GM23338 (cell line): ENCODE measurements at regions not wholly inside any gene's neighbourhood (a gene's known extent, or its start where the extent isn't known, plus 50 kb on each side); places are given as distances from the start of the nearest gene placed in this dataset.

Experiments used
- ATAC-seq: fragments of 200-7000 bp; cut with Tn5 transposase; 3 replicates; pipeline ENCODE4 v1.9.1; 2020
- DNase-seq: peaks from one replicate; pipeline ENCODE4 v3.0.0-alpha.2; 2015; ENCODE audit warnings: low spot score
- H2AFZ ChIP-seq: fragments of 200-600 bp; sonication (generic); 2 replicates; pipeline ENCODE4 v1.8.0; 2016; ENCODE audit warnings: antibody characterized with exemption, mild to moderate bottlenecking, moderate library complexity
- H3F3A ChIP-seq: fragments of 200-600 bp; sonication (generic); replicated peaks from 2 replicates; pipeline ENCODE4 v1.8.0; 2017; ENCODE audit warnings: antibody characterized with exemption, mixed run types, low read depth
- H3K27ac ChIP-seq: fragments of 200-600 bp; sonication (generic); 2 replicates; pipeline ENCODE4 v1.6.1; 2016; ENCODE audit warnings: low read depth
- H3K27me3 ChIP-seq: fragments of 200-600 bp; sonication (generic); 2 replicates; pipeline ENCODE4 v1.8.0; 2016; ENCODE audit warnings: mild to moderate bottlenecking, mixed run types, moderate library complexity; ENCODE audit not compliant: insufficient read depth
- H3K36me3 ChIP-seq: fragments of 200-600 bp; sonication (generic); 2 replicates; pipeline ENCODE4 v1.8.0; 2016; ENCODE audit warnings: mild to moderate bottlenecking; ENCODE audit not compliant: insufficient read depth
- H3K4me1 ChIP-seq: fragments of 200-600 bp; sonication (generic); 2 replicates; pipeline ENCODE4 v1.8.0; 2016; ENCODE audit warnings: mild to moderate bottlenecking, moderate library complexity; ENCODE audit not compliant: insufficient read depth
- H3K4me2 ChIP-seq: fragments of 200-600 bp; sonication (generic); 2 replicates; pipeline ENCODE4 v1.7.1; 2017; ENCODE audit warnings: mixed run types
- H3K4me3 ChIP-seq: fragments of 200-600 bp; sonication (generic); 2 replicates; pipeline ENCODE4 v1.6.1; 2016; ENCODE audit warnings: mixed run types
- H3K79me2 ChIP-seq: fragments of 200-600 bp; sonication (generic); replicated peaks from 2 replicates; pipeline ENCODE4 v1.8.0; 2017; ENCODE audit warnings: mild to moderate bottlenecking; ENCODE audit not compliant: insufficient read depth
- H3K9me2 ChIP-seq: fragments of 200-600 bp; sonication (generic); 2 replicates; pipeline ENCODE4 v1.8.0; 2017; ENCODE audit not compliant: insufficient read depth
- H4K20me1 ChIP-seq: fragments of 200-600 bp; sonication (generic); replicated peaks from 2 replicates; pipeline ENCODE4 v1.8.0; 2017; ENCODE audit warnings: mild to moderate bottlenecking; ENCODE audit not compliant: insufficient read depth
- H3K27ac Mint-ChIP-seq: 2 replicates; pipeline ENCODE4 v1.8.0; 2020; ENCODE audit warnings: inconsistent platforms, mild to moderate bottlenecking, moderate library complexity, mixed read lengths
- H3K27me3 Mint-ChIP-seq: 3 replicates; pipeline ENCODE4 v1.8.0; 2022; ENCODE audit warnings: low read depth, mild to moderate bottlenecking, moderate library complexity, mixed read lengths, inconsistent platforms; ENCODE audit not compliant: insufficient read depth, poor library complexity
- H3K36me3 Mint-ChIP-seq: 3 replicates; pipeline ENCODE4 v1.8.0; 2021; ENCODE audit warnings: low read depth, mild to moderate bottlenecking, inconsistent platforms, moderate library complexity, mixed read lengths
- H3K4me1 Mint-ChIP-seq: 3 replicates; pipeline ENCODE4 v1.8.0; 2020; ENCODE audit warnings: mild to moderate bottlenecking, inconsistent platforms, mixed read lengths
- H3K4me3 Mint-ChIP-seq: 3 replicates; pipeline ENCODE4 v1.8.0; 2021; ENCODE audit warnings: moderate library complexity, mild to moderate bottlenecking, inconsistent platforms, mixed read lengths
- H3K9me3 Mint-ChIP-seq: 3 replicates; pipeline ENCODE4 v1.8.0; 2020; ENCODE audit warnings: moderate library complexity, mild to moderate bottlenecking, inconsistent platforms, mixed read lengths
- ETS1 ChIP-seq: IDR thresholded peaks from 2 replicates; pipeline ENCODE4 v1.6.1; 2016; ENCODE audit warnings: antibody characterized with exemption
- EZH2 ChIP-seq: fragments of 200-600 bp; sonication (generic); IDR thresholded peaks from one replicate; pipeline ENCODE4 v1.8.0; 2017; ENCODE audit warnings: antibody characterized with exemption, mild to moderate bottlenecking, low read depth; ENCODE audit not compliant: unreplicated experiment
- EZH2phosphoT487 ChIP-seq: fragments of 200-600 bp; sonication (generic); IDR thresholded peaks from one replicate; pipeline ENCODE4 v1.8.1; 2018; ENCODE audit warnings: antibody characterized with exemption; ENCODE audit not compliant: unreplicated experiment
- JUNB ChIP-seq: IDR thresholded peaks from one replicate; pipeline ENCODE4 v1.6.1; 2016; ENCODE audit warnings: antibody characterized with exemption; ENCODE audit not compliant: unreplicated experiment
- NANOG ChIP-seq: IDR thresholded peaks from 2 replicates; pipeline ENCODE4 v1.6.1; 2016; ENCODE audit warnings: antibody characterized with exemption, borderline replicate concordance
- POLR2AphosphoS5 ChIP-seq: IDR thresholded peaks from 2 replicates; pipeline ENCODE4 v1.6.1; 2016; ENCODE audit warnings: antibody characterized with exemption, low read depth
- REST ChIP-seq: IDR thresholded peaks from one replicate; pipeline ENCODE4 v1.6.1; 2018; ENCODE audit warnings: antibody characterized with exemption; ENCODE audit not compliant: unreplicated experiment
- STAT1 ChIP-seq: IDR thresholded peaks from one replicate; pipeline ENCODE4 v1.6.1; 2016; ENCODE audit warnings: antibody characterized with exemption; ENCODE audit not compliant: unreplicated experiment
- ZNF114 ChIP-seq: fragments of 250-450 bp; sonication (Bioruptor Pico); IDR thresholded peaks from 2 replicates; pipeline ENCODE4 v1.5.0; 2020; ENCODE audit warnings: mild to moderate bottlenecking, moderate library complexity
- ZNF331 ChIP-seq: fragments of 250-450 bp; sonication (Bioruptor Pico); IDR thresholded peaks from 2 replicates; pipeline ENCODE4 v1.5.0; 2020; ENCODE audit warnings: low read depth, mild to moderate bottlenecking, moderate library complexity
- ZNF462 ChIP-seq: fragments of 250-450 bp; sonication (Bioruptor Pico); IDR thresholded peaks from 2 replicates; pipeline ENCODE4 v1.5.0; 2020; ENCODE audit warnings: mild to moderate bottlenecking, moderate library complexity

- H3K4me1 Mint-ChIP-seq = peaks cover 3% of the 10 kb centered on the region; the same call in 1 of the 3 replicates
- TF ChIP-seq ETS1 = no peak
- TF ChIP-seq EZH2phosphoT487 = no peak
- TF ChIP-seq JUNB = no peak
- no peak for TF ChIP-seq ZNF331 (CRISPR knock-in tag)
- TF ChIP-seq EZH2 = no peak
- TF ChIP-seq ZNF114 (CRISPR knock-in tag) = no peak
Measured at GRCh38 chr6:92369309-92369708, 1050.0 kb downstream of the EPHA7 start.

GRCh38 chr6:92364948-92365541, 1054.3 kb downstream of the EPHA7 start:
- H3K27ac Mint-ChIP-seq = no peak overlapping the region
- H3K36me3 Mint-ChIP-seq = no peaks in the 10 kb centered on the region
- Histone ChIP-seq H3K4me1 (no peaks in the 10 kb centered on the region; the same call in 1 of the 2 replicates), H3K79me2 (no peaks in the 10 kb centered on the region), H3F3A (no peaks in the 10 kb centered on the region), H3K27me3 (no peaks in the 10 kb centered on the region), H4K20me1 (no peaks in the 10 kb centered on the region), H3K4me2 (no peak overlapping the region), H3K9me2 (no peaks in the 10 kb centered on the region), H3K27ac (no peak overlapping the region), H3K36me3 (no peaks in the 10 kb centered on the region), H3K4me3 (no peak overlapping the region), H2AFZ (no peak overlapping the region)
- no peaks in the 10 kb centered on the region for H3K9me3 Mint-ChIP-seq
- H3K27me3 Mint-ChIP-seq = no peaks in the 10 kb centered on the region
- ATAC-seq (no peak), DNase-seq (peak; percentile 14)
- peaks cover 3% of the 10 kb centered on the region; the same call in 1 of the 3 replicates for H3K4me1 Mint-ChIP-seq
- H3K4me3 Mint-ChIP-seq = no peak overlapping the region
- TF ChIP-seq ZNF331 (CRISPR knock-in tag) = no peak
- no peak for TF ChIP-seq ZNF462
- no peak for TF ChIP-seq REST
- no peak for TF ChIP-seq STAT1
- no peak for TF ChIP-seq NANOG
- no peak for TF ChIP-seq POLR2AphosphoS5
- no peak for TF ChIP-seq JUNB
- no peak for TF ChIP-seq ZNF114 (CRISPR knock-in tag)

More at GRCh38 chr6:92369309-92369708, 1050.0 kb downstream of the EPHA7 start:
- H3K36me3 ChIP-seq = no peaks in the 10 kb centered on the region
- H3K79me2 ChIP-seq = no peaks in the 10 kb centered on the region
- no peak overlapping the region for H3K27ac ChIP-seq
- Mint-ChIP-seq H3K9me3 (no peaks in the 10 kb centered on the region), H3K27ac (no peak overlapping the region), H3K36me3 (no peaks in the 10 kb centered on the region), H3K27me3 (no peaks in the 10 kb centered on the region), H3K4me3 (no peak overlapping the region)
- no peaks in the 10 kb centered on the region; the same call in 1 of the 2 replicates for H3K4me1 ChIP-seq
- ATAC-seq (no peak), DNase-seq (no peak)
- no peak overlapping the region for H3K4me3 ChIP-seq
- H3K4me2 ChIP-seq = no peak overlapping the region
- H3K9me2 ChIP-seq = no peaks in the 10 kb centered on the region
- H3K27me3 ChIP-seq = no peaks in the 10 kb centered on the region
- H3F3A ChIP-seq = no peaks in the 10 kb centered on the region
- no peak overlapping the region for H2AFZ ChIP-seq
- no peaks in the 10 kb centered on the region for H4K20me1 ChIP-seq
